H54 (cell line): ENCODE measurements at regions not wholly inside any gene's neighbourhood (a gene's known extent, or its start where the extent isn't known, plus 50 kb on each side); places are given as distances from the start of the nearest gene placed in this dataset.

Experiments
- DNase-seq: peaks from one replicate; pipeline ENCODE4 v3.0.0; 2011; ENCODE audit warnings: low spot score, mixed read lengths; ENCODE audit not compliant: insufficient read length
- FAIRE-seq: peaks from 3 replicates; lab custom pipeline; 2011; peaks lifted over from hg19 to GRCh38; lab: Jason Lieb, UNC
- POLR2A ChIP-seq: IDR thresholded peaks from 2 replicates; pipeline ENCODE4 v1.6.1; 2011; ENCODE audit warnings: low read depth, mild to moderate bottlenecking, low read length

DNA sequence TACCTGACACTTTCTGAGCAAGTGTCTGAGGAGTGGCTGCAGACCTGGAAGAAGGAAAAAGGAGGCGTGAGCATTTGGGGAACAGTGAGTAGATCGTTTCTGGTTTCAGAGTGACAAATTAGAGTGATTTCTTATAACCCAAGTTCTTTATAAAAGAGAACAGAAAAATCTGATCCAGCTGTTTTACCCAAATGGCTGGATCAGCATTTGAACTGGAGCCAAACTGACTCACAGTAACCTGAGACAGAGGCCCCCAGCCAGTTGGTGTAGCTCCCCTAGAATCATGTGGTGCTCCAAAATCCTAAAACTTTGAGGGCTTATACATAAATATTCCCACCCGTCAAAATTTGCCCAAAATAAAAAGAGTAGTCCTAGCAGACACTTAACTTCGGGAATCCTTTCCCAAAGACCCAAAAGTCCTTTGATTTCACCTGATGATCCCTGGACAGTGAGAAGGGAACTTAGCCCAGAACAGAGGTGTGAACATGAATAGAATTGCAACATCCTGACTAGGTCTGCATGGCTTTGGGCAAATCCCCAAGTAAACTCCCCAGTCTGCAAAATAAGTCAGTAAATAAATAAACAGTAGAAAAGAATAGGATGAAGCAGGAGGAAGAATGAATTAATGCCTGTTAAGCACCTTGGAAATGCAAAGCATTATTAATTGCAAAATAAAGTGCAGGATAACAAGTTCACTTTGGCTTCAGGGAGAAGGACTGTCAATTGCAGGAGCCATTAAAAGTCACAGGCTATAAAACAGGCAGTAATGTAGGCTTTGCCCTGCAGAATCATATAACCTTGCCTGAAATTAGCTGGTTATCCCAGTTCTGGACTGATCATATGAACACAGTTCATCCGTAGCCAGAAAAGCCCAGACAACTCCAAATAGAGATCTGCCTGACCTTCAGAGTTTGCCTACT lies 262.0 kb upstream of the JARID2 start:
- TF ChIP-seq POLR2A = no peak
- DNase-seq (no peak), FAIRE-seq (no peak)

GRCh38 chr6:14984519-14984853 lies 261.4 kb upstream of the JARID2 start:
- FAIRE-seq = no peak
- no peak for DNase-seq
- no peak for TF ChIP-seq POLR2A

DNA sequence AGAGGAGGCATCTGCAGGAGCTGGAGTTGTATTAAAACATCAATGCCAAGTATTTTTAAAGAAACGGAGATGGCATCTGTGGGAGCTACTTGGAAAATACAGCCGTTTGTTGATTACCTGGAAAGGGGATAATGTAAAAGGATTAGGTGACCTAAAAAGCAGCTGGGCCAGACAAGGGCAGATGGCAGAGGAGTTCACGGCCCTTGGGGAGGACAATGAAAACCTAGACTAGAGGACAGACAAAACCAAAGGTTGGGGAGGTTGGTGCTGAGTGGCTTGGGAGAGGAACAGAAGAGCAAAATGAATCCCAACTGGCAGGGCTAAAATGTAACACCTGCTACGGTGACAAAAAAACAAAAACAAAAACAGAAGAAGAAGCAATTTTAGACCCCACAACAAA lies 260.5 kb upstream of the JARID2 start:
- no peak for FAIRE-seq
- no peak for DNase-seq
- no peak for TF ChIP-seq POLR2A

- no peak for DNase-seq
- no peak for FAIRE-seq
- TF ChIP-seq POLR2A = no peak
These were observed 259.5 kb upstream of the JARID2 start for GRCh38 chr6:14986370-14986769.

DNA sequence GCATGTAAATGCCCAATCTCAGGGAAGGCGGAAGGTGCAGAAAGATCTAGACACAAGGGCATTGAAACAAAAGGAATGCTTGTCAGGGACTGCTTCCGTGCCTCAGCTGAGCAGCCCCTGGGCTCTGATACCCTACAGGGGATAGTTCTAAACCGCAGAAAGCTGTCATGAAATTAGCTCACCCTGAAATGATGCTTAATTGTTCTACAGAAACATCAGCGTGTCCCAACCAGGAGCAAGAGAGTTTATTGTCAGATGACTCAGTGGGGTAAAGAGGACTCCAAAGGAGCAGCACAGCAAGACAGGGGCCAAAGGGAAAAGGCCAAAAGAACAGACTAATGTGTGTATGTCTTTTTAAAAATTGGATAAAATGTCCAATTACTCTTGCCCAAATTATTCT lies 258.4 kb upstream of the JARID2 start:
- no peak for TF ChIP-seq POLR2A
- no peak for FAIRE-seq
- no peak for DNase-seq

DNA sequence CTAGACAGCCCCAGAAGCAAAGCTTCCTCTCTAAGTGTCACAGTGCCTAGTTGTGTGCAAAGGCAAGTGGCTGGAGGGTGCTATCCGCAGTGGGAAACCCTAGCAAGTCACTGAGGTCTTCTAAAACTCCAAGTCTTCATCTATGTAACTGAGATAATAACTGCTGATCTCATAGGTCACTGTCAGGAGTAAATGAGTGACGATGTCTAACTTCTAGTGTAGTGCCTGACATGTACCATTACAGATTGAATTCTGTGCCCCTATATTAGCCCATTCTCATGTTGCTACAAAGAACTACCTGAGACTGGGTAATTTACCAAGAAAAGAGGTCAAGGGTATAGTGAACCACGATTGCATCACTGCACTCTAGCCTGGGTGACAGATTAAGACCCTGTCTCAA lies 253.5 kb upstream of the JARID2 start:
- no peak for TF ChIP-seq POLR2A
- no peak for FAIRE-seq
- no peak for DNase-seq

DNA sequence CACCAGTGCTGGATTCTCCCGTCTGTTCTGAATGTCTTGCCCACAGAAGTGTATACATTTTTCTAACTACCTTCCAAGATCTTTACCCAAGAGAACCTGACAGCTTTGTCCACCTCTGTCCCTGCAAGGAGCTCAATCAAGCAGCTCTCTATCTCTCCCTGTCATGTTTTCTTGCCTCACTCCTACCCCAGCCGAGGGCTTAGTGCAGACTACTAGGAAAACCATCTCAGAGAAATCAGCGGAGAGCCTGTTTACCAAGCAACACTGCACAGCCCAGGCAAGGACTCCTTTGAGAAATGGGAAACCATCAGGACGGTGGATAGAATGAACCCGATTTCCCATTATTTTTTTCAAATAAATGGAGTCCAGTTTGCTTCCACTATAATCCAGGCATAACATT lies 250.7 kb upstream of the JARID2 start:
- no peak for TF ChIP-seq POLR2A
- no peak for DNase-seq
- FAIRE-seq = no peak

DNA sequence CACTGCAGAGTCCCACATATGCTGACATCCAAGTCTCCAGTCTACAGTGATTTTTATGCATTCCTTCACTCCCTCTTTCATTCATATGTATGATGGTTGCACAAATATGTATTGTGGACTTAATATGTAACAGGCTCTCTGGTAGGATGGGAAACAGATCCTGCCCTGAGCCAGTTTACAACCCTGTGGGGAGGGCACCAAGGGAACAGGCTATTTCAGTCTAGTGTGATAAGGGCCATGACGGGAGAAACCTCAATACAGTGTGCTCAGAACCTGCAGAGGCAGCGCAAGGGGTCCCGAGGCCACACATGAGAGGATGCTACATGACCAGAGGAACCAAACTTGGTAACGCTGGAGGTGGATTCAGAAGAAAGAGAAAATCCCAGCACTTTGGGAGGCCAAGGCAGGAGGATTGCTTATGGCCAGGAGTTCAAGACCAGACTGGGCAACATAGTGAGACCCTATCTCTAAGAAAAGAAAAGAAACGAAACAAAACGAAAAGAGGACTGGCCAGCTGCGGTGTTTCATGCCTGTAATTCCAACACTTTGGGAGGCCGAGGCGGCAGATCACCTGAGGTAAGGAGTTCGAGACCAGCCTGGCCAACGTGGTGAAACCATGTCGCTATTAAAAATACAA lies 249.8 kb upstream of the JARID2 start:
- no peak for TF ChIP-seq POLR2A
- no peak for DNase-seq
- no peak for FAIRE-seq

DNA sequence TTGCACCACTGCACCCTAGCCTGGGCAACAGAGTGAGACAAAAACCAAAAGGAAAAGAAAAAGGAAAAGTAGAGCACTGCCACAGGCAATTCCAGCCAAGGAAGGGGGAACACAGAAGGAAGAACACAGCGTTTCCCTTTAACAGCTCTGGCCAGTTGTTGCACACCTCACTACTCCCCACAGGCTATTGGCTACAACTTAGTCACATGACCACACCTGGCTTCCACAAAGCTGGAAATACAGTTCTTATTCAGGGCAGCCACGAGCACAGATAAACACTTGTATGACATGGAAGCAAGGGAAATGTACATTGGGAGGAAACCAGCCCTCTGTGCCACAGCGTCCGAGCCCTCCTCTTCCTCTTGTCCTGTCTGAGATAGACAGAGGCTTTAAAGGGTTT lies 249.0 kb upstream of the JARID2 start:
- DNase-seq = no peak
- FAIRE-seq = no peak
- no peak for TF ChIP-seq POLR2A

DNA sequence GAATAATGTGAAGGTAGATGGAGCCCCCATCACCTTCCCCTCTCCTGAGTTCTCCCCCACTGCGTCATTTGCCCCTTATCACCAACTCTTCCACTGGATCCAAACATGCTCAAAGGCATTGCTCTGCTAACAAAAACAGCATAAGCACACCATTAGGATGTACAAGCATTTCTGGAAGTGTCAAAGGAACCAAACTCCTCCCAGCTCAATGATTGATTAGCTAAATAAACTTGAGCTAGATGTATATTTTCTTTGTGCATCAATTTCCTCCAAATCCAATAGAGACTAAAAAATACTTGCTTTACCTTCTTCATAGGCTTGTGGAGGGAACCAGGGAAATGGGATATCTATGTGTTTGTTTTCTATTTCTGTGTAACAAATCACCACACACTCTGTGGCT lies 248.4 kb upstream of the JARID2 start:
- no peak for FAIRE-seq
- no peak for DNase-seq
- no peak for TF ChIP-seq POLR2A

GRCh38 chr6:14999106-14999505 lies 246.8 kb upstream of the JARID2 start:
- no peak for FAIRE-seq
- DNase-seq = no peak
- TF ChIP-seq POLR2A = no peak

GRCh38 chr6:15001326-15001910 lies 244.5 kb upstream of the JARID2 start:
- DNase-seq (no peak), FAIRE-seq (no peak)
- no peak for TF ChIP-seq POLR2A

DNA sequence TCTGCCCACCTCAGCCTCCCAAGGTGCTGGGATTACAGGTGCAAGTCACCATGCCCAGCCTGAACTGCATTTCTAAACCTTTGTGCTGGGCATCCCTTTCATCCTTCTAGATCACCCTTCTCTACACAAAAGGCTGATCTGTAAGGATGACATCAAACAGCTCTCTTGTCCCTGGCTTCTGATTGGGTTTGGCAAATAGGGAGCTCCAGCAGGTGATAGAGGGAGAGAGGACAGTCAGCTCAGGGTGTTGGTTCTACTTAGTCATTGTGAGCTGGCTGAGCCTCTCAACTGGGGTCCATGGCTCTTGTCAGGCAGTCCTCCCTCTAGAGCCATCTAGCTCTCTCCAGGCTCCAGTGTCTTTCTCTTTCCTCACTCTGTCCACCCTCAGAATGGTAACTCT lies 237.6 kb upstream of the JARID2 start:
- no peak for TF ChIP-seq POLR2A
- DNase-seq = no peak
- FAIRE-seq = no peak

- TF ChIP-seq POLR2A = no peak
- no peak for FAIRE-seq
- DNase-seq = no peak
These were observed 230.9 kb upstream of the JARID2 start for GRCh38 chr6:15014958-15015357.
